GM19463 (cell line): ENCODE measurements at regions not wholly inside any gene's neighbourhood (a gene's known extent, or its start where the extent isn't known, plus 50 kb on each side); places are given as distances from the start of the nearest gene placed in this dataset.
A peak's percentile ranks its signal among the peaks of the same experiment; 100 is the strongest.

ENCODE experiments used
- ATAC-seq: cut with Tn5 transposase; IDR thresholded peaks from one replicate; pipeline ENCODE4 v1.9.1; 2021; ENCODE audit warnings: mild to moderate bottlenecking, moderate library complexity; ENCODE audit not compliant: unreplicated experiment

DNA sequence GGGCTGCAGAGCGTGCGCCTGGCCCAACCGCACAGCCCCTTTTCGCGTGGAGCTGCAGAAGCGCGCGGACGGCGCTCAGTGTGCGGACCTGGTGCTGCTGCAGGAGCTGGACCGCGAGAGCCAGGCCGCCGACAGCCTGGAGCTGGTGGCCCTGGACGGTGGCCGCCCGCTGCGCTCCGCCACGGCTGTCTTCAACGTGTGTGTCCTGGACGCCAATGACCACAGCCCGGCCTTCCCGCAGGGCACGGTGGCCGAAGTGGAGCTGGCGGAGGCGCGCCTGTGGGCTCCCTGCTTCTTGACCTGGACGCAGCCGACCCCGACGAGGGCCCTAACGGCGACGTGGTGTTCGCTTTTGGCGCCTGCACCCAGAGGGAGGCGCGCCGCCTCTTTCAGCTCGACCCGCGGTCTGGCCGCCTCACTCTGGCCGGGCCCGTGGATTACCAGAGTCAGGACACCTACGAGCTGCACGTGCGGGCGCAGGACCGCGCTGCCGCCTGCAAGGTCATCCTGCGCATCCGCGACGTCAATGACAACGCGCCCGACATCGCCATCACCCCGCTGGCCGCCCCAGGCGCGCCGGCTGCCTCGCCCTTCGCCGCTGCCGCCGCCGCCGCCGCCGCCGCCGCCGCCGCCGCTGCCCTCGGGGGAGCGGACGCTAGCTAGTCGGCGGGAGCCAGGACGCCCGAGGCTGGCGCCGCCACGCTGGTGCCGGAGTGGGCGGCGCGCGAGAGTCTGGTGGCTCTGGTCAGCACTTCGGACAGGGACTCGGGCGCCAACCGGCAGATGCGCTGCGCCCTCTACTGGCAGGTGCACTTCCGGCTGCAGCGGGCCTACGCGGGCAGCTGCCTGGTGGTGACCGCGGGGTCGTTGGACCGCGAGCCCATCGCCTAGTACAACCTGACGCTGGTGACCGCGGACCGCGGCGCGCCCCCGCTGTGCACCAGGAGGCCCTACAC is 172.2 kb downstream of the OLFM4 start:
- no peak for ATAC-seq

DNA sequence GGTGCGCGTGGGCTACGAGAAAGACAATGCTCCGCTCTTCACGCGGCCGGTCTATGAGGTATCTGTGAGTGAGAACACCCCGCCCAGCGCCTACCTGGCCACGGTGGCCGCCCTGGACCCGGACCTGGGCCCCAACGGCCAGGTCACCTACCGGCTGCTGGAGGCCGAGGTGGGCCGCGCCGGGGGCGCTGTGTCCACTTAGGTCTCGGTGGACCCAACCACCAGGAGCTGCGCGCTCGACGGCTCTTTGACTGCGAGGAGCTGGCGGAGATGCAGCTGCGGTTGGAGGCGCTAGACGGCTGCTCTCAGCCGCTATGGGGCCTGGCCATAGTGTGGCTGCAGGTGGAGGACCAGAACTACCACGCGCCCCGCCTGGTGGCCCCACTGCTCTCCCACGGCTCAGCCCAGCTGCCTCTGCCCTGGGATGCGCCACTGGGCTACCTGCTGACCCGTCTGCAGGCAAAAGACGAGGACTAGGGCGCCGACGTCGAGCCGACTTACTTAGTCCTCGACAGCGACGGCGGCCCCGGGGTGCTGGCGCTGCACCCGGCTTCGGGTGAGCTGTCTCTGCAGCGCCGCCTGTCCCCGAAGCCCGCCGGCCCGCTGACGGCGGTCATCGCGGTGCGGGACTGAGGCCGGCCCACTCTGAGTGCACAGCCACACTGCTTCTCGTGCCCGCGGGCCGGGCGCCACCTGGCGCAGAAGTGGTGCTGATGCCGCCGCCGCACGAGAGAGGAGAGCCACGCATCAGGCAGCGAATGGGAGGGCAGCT is 173.0 kb downstream of the OLFM4 start:
- no peak for ATAC-seq

DNA sequence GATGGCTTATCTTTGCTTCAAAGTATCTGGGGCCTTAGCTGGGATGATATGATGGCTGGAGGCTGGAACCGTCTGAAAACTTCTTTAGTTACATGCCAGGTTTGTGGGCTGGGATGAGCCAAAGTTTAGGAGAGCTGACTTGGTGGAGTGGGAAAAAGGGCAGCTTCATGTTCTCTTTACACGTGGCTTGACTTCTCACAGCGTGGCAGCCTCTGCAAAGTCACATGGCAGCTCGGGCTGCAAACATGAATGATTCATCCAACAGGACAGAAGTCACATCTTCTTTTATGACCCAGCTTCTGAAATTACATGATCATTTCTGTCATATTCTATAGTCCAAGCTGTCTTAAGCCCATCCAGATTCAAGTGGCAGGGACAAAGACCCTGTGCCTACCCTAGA is 176.0 kb downstream of the OLFM4 start:
- ATAC-seq = no peak

DNA sequence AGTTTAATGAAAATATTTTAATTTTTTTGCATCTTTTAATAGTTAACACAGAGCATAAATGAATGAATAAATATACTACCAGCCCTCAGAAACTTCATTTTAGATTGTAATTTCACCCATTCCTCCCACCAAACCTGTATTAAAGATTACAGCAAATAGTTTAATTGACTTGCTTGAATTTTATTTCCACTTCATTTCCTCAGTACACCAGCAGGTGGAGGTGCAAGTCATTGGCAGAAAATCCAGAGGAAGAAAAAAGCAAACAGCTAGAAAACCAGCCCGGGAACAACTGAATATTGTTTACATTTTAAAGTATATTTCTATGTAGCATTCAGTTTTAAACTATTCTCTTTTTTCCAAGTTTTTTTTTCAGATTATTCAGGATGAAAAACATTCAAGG is 177.8 kb downstream of the OLFM4 start:
- no peak for ATAC-seq

DNA sequence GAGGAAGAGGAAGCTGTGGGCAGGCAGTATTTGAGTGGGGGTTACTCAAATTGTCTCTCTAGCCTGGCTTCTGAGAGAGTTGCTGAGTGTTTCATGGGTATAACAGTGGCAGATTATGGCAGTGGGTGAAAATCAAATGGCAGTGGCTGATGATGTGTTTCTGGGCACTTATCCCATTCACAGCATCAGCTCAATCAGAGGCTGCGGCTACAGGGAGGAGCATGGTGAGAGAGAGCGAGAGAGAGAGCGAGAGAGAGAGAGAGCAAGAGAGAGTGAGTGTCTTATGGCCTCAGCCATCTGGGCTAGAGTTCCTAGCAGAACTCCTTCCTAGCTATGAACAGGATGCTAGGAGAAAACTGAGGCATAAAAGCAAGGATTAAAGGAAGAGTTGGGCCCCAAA is 178.9 kb downstream of the OLFM4 start:
- no peak for ATAC-seq

DNA sequence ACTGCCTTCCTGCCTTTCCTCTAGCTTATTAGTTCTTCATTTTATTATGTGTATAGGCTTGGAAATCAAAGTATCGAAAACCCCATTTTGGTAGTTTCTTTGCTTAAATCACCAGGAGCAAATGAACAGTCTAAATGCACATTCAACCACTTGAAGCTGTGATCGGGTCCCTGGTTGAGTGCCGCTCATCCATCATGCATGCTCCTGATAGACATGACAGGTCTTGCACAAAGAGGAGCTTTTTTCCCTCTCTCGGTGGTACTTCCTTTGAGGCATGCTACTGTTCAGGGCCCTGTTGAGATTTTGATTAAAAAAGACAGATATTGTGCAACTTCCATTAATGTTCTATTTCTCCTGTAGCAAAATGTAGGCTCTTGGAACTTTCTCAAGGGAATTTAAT is 185.8 kb downstream of the OLFM4 start:
- no peak for ATAC-seq

DNA sequence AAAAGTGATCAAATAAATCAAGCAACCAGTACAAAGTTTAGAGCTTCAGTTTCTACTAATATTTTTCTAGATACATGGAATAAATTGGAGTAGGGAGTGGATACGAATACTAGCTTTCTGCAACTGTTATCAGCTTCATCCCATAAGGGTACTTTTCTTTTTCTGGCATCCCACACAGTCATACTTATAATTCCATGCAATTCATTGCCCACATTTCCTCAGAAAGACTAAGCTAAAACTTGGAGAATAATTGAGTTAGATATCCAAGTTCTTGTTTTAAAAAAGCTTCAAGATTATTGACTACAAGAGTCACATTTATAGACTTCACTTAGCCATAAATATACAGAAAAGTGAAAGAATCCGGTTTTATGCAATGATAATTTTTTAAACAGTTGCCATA is 186.9 kb downstream of the OLFM4 start:
- ATAC-seq = no peak

DNA sequence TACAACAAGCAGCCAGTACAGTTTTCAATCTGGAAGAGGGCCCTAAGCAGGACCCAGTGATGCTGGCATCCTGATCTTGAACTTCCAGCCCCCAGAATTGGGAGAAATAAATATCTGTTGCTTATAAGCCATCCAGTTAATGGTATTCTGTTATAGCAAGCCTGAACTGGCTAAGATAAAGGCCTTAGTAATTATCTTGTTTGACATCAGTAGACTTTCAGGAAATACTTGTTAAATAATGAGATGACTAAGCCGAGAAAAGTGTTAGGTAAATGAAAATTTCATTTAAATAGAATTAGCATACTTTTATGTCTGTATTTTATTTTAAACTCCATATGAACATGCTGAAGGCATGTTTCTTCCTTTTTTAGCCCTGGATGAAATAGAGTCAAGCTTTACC is 188.2 kb downstream of the OLFM4 start:
- no peak for ATAC-seq

DNA sequence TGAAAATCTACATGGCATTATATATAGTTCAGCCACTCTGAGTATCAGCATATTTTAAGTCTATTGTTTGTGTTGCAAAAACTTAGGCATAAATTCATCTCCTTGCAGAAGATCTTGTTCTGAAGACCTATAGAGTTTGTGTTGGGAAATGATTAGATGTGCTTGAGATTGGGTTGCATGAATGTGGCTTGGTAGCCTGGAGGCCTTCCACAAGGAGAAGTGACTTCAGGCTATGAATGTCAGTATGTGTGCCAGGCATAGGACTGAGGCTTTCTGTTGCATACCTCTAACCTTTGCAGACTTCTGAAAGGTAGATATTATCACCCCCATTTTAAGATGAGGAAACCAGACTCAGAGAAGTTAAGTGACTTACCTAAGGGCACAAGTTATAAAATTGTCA is 188.6 kb downstream of the OLFM4 start:
- no peak for ATAC-seq

DNA sequence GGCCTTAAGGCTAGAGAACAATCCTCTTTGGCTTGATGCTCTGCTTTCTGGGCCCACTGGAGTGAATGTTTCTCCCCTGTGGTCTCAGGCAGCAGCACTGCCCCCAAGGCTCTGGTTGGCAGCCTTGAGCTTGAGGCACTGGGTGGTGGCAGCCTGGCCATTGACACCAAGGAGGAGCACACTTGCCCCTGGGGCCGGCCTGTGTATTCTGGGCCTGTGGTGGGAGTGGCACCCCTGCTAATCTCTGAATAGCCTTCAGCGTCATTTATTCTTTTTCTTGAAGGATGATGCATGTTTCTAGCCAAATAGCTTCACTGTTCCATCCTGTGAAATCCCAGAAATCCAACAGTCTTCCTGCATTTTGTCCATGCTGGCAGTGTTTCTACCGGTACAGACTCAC is 191.4 kb downstream of the OLFM4 start:
- ATAC-seq = no peak

DNA sequence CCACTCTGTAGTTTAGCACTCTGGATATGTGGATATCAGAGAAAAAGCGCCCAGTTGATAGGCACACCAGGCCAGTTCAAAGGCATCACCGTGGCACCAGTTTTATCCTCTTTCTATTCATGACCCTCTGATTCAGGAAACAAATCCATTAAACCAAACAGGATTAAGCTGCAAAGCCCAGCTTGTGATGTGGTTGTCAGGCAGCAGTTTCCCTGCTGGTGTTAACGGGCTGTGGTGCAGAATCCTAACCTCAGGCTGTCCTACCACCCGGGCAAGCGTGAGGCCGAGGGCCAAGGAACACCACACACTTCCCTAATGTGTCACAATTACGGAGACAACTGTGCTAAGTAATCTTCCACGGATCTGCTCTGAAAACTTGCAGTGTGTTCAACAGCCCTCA is 209.1 kb downstream of the OLFM4 start:
- no peak for ATAC-seq

DNA sequence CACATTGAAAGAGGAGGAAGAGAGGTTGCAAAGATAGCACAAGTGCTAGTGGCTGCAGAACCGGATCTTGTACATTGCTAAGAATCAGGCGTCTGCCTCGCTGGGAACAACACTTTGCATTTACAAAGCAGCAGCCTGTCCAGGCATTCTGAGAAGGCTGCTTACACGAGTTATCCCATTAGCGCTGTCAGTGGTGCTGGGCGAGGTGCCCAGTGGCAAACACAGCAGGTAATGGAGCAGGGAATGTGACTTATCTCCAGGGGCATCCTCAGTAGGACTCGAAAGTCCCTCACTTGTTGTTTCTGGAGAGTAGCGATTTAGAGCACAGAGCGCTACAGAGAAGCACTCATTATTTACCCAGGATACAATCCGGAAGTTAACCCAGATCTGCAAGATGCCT is 209.6 kb downstream of the OLFM4 start:
- ATAC-seq = no peak

DNA sequence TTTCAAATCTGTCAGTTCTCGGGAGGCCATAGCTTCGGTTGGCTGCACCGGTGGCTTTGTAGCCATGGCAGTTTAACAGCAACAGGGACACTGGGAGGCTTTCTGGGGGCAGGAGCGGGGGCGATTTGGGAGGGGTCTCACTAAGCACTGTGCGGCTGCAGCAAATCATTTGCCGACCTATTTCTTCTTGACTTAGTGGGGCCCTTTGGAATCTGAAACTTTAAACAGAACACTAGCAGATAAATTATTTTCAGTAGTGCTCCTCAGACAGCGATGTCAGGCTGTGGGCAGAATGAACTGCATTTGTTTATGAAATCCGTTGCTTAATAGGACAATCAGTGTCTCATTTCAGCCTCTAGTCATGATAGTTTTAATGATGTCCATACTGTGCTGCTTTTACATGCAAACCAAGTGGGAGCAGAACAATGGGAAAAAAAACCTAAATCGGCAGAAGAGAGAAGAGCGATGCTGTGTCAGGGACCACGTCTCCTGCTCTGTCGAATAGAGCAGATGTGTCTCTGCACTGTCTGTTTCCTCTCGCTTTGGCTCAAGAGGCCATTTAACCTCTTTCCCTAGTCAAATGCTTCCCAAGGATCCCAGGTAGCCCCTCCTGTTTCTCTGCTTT is 211.9 kb downstream of the OLFM4 start:
- ATAC-seq = no peak

DNA sequence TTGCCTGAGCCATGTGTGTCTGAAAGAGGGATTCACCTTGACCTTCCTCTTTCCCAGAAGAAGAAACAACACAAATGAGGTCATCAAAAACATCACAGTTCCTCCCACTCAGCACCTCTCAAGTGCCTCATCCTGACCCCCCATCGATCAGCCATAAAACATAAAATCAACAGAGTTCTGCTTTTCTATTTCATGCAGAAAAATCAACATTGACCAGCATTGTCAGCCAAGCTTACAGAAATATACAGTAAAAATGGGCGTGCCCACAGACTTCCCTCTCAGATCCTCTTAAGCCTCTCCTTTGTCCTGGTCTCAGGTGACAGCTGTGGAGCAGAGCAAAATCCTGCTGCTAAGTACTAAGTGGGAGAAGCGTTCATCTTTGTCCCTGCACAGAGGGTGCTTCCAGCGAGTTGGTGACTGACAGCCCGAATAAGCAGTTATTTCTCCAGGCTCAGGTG is 213.3 kb downstream of the OLFM4 start:
- no peak for ATAC-seq

DNA sequence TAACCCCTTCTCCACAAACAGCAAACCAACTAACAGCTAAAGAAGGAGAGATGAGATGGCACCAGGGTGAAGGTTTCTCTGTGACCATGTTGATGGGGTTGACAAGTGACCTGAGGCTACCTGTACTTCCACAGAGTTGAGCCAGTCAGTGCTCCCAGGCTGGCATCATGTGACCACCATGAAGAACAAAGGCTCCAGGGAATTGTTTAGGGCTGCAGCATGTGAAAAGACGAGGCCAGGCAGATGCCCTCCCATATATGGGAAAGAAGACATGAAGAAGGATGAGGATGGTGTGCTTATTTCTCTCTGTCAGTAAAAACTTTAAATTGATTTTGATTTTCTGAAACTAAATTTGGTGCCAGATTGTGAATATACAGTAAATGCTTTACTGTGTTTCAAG is 220.6 kb downstream of the OLFM4 start:
- no peak for ATAC-seq

DNA sequence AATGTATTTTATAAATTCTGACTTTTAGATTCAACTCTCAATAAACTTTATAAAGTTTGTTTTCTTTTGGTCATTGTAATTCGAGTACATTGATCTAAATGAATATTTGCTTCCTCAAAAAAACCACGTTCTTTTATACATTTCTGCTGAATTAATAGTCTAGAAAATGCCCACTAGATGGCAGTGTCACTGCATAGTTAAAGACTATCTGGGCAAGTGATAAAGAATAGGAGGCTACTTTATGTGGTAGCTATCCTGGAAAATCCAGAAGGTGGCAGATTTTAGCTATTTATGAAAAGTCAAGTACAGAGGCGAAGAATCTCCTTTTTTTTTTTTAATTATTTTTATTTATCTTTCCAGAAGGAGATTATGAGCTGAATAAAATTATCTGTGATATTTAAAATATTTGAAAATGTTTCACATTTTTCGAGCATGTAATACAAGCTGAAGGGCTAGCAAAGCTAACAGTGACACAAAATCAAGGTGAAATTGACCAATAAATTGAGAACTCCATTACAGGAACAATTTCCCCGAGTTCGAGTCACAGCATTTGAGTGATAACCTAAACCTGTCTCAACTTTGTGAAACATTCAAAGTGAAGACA is 221.8 kb downstream of the OLFM4 start:
- ATAC-seq = peak; percentile 80

DNA sequence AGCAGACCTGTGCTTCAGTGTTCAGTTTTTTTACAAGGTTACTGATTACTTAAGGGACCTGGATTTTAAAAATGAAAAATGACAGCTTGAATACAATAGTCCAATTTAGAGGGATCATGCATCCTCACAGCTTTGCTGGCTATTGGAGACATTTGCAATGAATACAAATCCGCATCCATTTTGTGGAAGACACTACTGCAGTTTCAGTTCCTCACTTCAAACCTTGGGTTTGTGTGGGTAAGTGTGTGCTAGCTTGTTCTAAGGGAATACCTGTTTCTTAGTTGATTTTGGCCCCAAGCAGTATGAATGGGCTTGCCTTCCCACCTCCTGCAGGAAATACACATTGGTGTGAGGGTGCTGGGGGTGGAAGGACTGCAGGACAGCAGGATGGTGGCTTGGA is 222.4 kb downstream of the OLFM4 start:
- ATAC-seq = no peak

DNA sequence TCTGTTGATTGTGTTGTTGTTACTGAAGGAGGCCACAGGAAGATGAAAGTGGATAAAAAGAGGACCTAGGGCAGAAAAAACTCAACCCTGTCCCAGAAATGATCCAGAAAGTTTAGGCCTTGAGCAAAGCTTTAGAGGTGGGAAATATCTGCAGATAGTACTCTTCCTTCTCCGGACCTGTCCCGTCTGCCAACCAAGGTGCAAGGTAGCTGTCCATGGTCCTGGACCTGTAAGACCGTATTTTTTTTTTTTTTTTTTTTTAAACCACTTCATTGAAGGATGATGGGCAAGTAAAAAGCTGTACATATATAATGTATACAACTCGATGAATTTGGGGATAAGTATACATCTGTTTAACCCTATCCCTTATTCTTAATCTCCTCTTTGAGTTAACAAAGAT is 225.9 kb downstream of the OLFM4 start:
- no peak for ATAC-seq

DNA sequence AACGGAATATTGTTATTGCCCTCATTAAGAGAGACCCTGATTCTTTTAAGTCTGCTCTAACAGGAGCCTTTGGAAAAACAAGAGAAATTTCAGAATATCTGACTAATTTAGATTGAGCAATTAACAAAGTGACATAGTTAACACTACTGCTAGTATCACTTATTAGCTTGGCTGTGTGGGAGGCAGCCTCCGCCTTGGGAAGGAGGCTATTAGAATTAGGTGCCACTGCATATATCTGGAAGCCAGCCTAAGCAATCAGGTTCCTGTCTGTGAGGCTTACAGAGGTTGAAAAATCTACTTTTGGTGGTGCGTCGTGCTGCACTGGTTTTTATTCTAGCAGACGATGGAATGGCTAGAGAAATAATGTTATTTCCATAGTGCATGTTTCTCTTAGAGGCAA is 227.2 kb downstream of the OLFM4 start:
- no peak for ATAC-seq

DNA sequence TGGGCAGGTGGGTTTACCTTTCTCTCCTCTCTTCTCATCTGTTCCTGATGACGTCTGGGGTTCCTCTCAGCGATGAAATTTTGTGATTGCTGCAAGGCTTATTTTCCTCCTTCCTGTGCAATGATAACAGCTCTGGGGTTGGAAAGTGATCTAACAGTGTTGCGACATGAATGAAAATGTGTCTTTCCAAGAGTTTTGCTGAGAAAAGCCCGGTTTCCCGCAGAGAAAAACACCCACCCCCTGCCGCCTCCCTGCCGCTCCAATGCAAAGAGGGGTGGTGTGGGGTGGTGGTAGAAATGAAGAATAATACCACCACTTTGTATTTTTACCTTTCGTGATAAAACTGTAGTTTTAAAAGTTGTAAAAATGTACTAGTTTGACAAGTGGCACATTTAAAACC is 232.0 kb downstream of the OLFM4 start:
- ATAC-seq = no peak

DNA sequence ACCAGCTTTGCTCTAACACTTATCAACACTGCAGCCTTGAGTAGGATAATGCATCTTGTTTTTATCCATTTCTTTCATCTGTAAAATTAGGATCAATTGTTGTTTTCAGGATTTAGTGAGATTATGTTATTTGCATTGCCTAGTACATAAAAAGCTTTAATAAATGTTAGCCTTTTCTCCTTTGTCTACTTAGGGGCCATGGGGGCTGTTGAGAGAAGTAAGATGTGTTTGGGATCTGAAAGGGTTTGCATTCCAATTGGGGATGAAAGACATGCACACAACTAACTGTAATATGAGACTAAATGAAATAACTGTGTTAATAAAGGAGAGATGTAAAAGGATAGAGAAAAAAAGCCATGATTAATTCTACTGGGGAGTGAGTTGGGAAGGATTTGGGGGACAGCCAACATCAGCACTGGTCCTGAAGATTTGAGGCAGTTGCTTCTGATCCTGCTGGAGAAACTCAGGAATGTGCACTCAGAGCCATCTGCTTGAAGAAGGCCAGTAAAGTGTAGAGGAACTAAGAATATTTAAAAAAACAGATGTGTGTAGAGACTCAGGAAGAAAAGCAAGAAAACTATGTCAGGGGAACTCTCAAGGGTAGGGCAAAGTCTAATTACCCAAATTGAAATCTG is 236.3 kb downstream of the OLFM4 start:
- no peak for ATAC-seq
